K562 (cell line): ENCODE measurements at regions not wholly inside any gene's neighbourhood (a gene's known extent, or its start where the extent isn't known, plus 50 kb on each side); places are given as distances from the start of the nearest gene placed in this dataset.
A peak's percentile ranks its signal among the peaks of the same experiment; 100 is the strongest.
"Not testable (repeated sequence)": the region's sequence is repeated elsewhere in the genome, so short reads cannot be mapped to it uniquely, and the experiment has no call there.

Experiments used
- AFF4 ChIP-seq: sonication (generic); formaldehyde crosslinking; IDR thresholded peaks from 2 replicates; pipeline ENCODE4 v1.8.0; 2023; ENCODE audit warnings: mild to moderate bottlenecking, missing genetic modification reagents
- ATF7 ChIP-seq: fragments of 450-650 bp; IDR thresholded peaks from 2 replicates; pipeline ENCODE4 v1.7.1; 2014; ENCODE audit warnings: mild to moderate bottlenecking, moderate library complexity
- CREM ChIP-seq: IDR thresholded peaks from 2 replicates; pipeline ENCODE4 v1.6.1; 2014; ENCODE audit warnings: antibody characterized with exemption, low read depth
- GTF2E2 ChIP-seq: fragments of 200-800 bp; sonication (Bioruptor generic); IDR thresholded peaks from 2 replicates; pipeline ENCODE4 v1.6.1; 2016; ENCODE audit warnings: missing genetic modification characterization, missing compliant biosample characterization
- JUND ChIP-seq, 2 experiments: IDR thresholded peaks; 2 replicates in 1 of 2; 3 replicates in 1 of 2; pipeline ENCODE4 v1.6.1; 2011; ENCODE audit warnings: borderline replicate concordance in 2 of 2, low read depth in 2 of 2, low read length in 2 of 2, improper control_type of control experiment in 1 of 2, missing biosample characterization in 1 of 2, missing genetic modification characterization in 1 of 2, missing genetic modification reagents in 1 of 2
- KDM5B ChIP-seq: fragments of 200-600 bp; sonication (generic); IDR thresholded peaks from 2 replicates; pipeline ENCODE4 v1.6.1; 2012; ENCODE audit warnings: low read depth, mild to moderate bottlenecking, moderate library complexity, low read length, control low read depth, inconsistent platforms; ENCODE audit not compliant: insufficient replicate concordance
- KHSRP ChIP-seq: fragments of 450-650 bp; IDR thresholded peaks from 2 replicates; pipeline ENCODE4 v1.6.1; 2017
- MBD2 ChIP-seq: sonication (generic); IDR thresholded peaks from 2 replicates; pipeline ENCODE4 v1.6.1; 2016; ENCODE audit warnings: low read depth, borderline replicate concordance
- MYC ChIP-seq, 2 experiments: fragments of 250-450 bp in 1 of 2; sonication (Bioruptor Pico) in 1 of 2; IDR thresholded peaks; 2 replicates each; pipeline versions ENCODE4 v1.5.1 to v1.6.1; 2012 to 2021; ENCODE audit warnings: low read depth in 2 of 2, borderline replicate concordance in 1 of 2, improper control_type of control experiment in 1 of 2, low read length in 1 of 2, mild to moderate bottlenecking in 1 of 2, moderate library complexity in 1 of 2
- NFYB ChIP-seq: IDR thresholded peaks from 2 replicates; pipeline ENCODE4 v1.6.1; 2011; ENCODE audit warnings: mild to moderate bottlenecking, moderate library complexity; ENCODE audit not compliant: insufficient read length; ENCODE audit errors: extremely low read depth
- PHF8 ChIP-seq: fragments of 200-600 bp; sonication (generic); IDR thresholded peaks from 2 replicates; pipeline ENCODE4 v1.6.1; 2012; ENCODE audit warnings: mixed run types, mild to moderate bottlenecking, inconsistent platforms, low read length, moderate library complexity, borderline replicate concordance
- RBBP5 ChIP-seq: fragments of 200-600 bp; sonication (generic); IDR thresholded peaks from 2 replicates; pipeline ENCODE4 v1.6.1; 2012; ENCODE audit warnings: borderline replicate concordance, mild to moderate bottlenecking, low read length, control low read depth, inconsistent platforms; ENCODE audit not compliant: insufficient read depth, poor library complexity, severe bottlenecking
- SUPT5H ChIP-seq: fragments of 450-650 bp; IDR thresholded peaks from 2 replicates; pipeline ENCODE4 v1.6.1; 2016
- VEZF1 ChIP-seq: fragments of 200-800 bp; sonication (Bioruptor generic); IDR thresholded peaks from 2 replicates; pipeline ENCODE4 v1.6.1; 2017; ENCODE audit warnings: missing genetic modification characterization, missing compliant biosample characterization
- ZFX ChIP-seq: sonication (generic); formaldehyde crosslinking; IDR thresholded peaks from 2 replicates; pipeline ENCODE4 v1.8.0; 2022; ENCODE audit warnings: mild to moderate bottlenecking, missing genetic modification reagents, moderate library complexity
- ZNF316 ChIP-seq: fragments of 450-650 bp; IDR thresholded peaks from 2 replicates; pipeline ENCODE4 v1.6.1; 2016
- TF ChIP-seq, protein P1 (sequence below), 2 experiments: fragments of 450-650 bp; conservative IDR thresholded peaks; 2 replicates each; pipeline ENCODE4 v1.6.1; 2017; ENCODE audit warnings: mild to moderate bottlenecking in 2 of 2, moderate library complexity in 2 of 2

DNA sequence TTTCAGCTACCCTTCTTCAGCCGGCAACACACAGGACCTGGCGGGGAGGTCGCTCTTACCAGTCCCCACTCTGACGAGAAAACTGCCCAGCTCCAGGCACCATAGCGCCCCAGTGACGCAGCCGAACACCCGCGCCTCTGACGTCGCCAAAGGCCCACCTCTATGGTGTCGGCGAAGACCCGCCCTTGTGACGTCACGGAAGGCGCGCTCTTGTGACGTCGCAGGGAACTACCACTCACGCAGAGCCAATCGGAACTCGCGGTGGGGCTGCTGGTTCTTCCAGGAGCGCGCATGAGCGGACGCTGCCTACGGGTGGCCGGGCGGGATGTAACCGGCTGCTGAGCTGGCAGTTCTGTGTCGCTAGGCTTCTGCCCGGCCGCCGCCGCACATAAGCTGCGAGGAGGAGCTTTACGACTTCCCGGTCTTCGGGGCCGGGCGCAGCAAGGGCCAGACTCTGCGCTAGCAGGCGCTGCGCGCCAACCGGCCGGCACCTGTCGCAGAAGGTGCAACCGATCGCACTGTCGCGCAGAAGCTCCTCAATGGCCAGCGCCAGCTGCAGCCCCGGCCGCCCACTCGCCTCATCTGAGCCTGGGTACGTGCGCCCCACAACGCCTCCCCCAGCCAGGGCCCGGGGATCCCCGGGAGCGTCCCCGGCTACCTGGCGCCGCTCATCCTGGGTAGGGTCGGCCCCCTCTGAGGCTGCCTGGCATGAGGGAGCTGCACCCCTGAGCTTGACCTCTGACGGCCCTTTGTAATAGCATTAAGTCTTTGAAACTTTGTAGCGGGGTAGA lies 121.3 kb upstream of the FBXO28 start (continued):
- peak; percentile 74 for TF ChIP-seq ZFX (CRISPR knock-in tag)
- TF ChIP-seq ZNF316 = peak; percentile 85
- peak; percentile 70 for TF ChIP-seq VEZF1 (CRISPR knock-in tag)
- peak; percentile 69 for TF ChIP-seq KHSRP
- peak; percentile 23 for TF ChIP-seq KDM5B
- peak; percentile 63 for TF ChIP-seq MBD2
- TF ChIP-seq SUPT5H = peak; percentile 80
- peak; percentile 66 for TF ChIP-seq RBBP5
- peak; percentile 60; the same call in 1 of the 2 replicates for TF ChIP-seq AFF4 (CRISPR knock-in tag)
- TF ChIP-seq JUND (IDR thresholded peaks at IDR 0.05; ENCODE audit: borderline replicate concordance, low read depth, low read length) = peak; percentile 79
- TF ChIP-seq JUND (tag; IDR thresholded peaks at IDR 0.05; ENCODE audit: borderline replicate concordance, low read depth, low read length) = peak; percentile 12; the same call in 1 of the 3 replicates
- TF ChIP-seq GTF2E2 (tag) = 0 out of 2 replicates have a peak, but pooled peaks have one; percentile 60
- TF ChIP-seq ATF7 = 0 out of 2 replicates have a peak, but pooled peaks have one; percentile 80
- TF ChIP-seq, protein P1, sequence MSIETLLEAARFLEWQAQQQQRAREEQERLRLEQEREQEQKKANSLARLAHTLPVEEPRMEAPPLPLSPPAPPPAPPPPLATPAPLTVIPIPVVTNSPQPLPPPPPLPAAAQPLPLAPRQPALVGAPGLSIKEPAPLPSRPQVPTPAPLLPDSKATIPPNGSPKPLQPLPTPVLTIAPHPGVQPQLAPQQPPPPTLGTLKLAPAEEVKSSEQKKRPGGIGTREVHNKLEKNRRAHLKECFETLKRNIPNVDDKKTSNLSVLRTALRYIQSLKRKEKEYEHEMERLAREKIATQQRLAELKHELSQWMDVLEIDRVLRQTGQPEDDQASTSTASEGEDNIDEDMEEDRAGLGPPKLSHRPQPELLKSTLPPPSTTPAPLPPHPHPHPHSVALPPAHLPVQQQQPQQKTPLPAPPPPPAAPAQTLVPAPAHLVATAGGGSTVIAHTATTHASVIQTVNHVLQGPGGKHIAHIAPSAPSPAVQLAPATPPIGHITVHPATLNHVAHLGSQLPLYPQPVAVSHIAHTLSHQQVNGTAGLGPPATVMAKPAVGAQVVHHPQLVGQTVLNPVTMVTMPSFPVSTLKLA (conservative IDR thresholded peaks at IDR 0.05) = peak in 1 of 2 experiments; percentile 55; a peak in 2 of 4 replicates
- TF ChIP-seq PHF8 = peak; percentile 41; the same call in 1 of the 2 replicates
- TF ChIP-seq MYC (IDR thresholded peaks at IDR 0.05; ENCODE audit: low read depth, low read length) = peak; percentile 26; the same call in 1 of the 2 replicates
- not testable (repeated sequence) for TF ChIP-seq MYC (CRISPR knock-in tag; IDR thresholded peaks at IDR 0.05; ENCODE audit: borderline replicate concordance, low read depth)
- peak; percentile 60 for TF ChIP-seq NFYB
- TF ChIP-seq CREM = peak; percentile 97
